ENCODE measurements at regions not wholly inside any gene's neighbourhood (a gene's known extent, or its start where the extent isn't known, plus 50 kb on each side); places are given as distances from the start of the nearest gene placed in this dataset.

DNA sequence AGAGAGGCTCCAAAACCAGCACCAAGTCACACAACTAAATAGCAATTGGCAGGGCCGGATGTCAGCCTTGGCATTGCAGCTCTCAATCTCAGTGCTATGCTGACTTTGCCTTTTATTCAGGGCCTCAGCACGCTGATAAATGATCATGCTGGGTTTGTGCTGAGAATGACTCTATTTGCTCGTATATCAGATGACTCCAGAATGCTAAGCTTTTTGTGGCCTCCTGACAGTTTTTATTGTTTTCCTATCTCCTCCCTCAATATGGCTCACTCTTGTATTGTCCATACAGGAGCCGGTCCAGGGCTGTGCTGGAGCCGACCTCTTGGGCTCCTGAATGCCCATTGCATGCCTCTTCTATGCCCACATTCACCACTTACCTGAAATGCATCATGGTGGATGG lies 211.0 kb downstream of the EFNB2 start:
- no peak for DNase-seq (ENCODE audit: low read depth, low spot score)
- no peak overlapping the region for H3K4me3 ChIP-seq (ENCODE audit: low read depth, low read length)
- in situ Hi-C loops (cut with HindIII; ENCODE audit: low sequenced_read_pairs) = no loop called here
- TF ChIP-seq, protein P1, sequence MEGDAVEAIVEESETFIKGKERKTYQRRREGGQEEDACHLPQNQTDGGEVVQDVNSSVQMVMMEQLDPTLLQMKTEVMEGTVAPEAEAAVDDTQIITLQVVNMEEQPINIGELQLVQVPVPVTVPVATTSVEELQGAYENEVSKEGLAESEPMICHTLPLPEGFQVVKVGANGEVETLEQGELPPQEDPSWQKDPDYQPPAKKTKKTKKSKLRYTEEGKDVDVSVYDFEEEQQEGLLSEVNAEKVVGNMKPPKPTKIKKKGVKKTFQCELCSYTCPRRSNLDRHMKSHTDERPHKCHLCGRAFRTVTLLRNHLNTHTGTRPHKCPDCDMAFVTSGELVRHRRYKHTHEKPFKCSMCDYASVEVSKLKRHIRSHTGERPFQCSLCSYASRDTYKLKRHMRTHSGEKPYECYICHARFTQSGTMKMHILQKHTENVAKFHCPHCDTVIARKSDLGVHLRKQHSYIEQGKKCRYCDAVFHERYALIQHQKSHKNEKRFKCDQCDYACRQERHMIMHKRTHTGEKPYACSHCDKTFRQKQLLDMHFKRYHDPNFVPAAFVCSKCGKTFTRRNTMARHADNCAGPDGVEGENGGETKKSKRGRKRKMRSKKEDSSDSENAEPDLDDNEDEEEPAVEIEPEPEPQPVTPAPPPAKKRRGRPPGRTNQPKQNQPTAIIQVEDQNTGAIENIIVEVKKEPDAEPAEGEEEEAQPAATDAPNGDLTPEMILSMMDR (IDR thresholded peaks at IDR 0.05; ENCODE audit: low read depth, low read length) = no peak

DNA sequence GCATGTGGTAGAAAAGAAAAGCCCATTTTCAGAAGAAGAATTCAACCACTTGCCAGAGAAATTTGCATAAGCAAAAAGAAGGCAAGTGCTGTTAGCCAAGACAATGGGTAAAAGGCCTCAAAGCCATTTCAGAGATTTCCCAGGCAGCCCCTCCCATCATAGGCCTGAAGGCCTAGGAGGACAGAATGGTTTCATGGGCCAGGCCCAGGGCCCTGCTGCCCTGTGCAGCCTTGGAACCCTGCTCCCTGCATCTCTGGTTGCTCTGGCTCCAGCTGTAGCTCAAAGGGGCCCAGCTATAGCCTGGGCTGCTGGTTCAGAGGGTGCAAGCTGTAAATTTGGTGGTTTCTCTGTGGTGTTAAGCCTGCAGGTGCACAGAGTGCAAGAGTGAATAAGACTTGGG lies 212.8 kb downstream of the EFNB2 start:
- H3K4me3 ChIP-seq (ENCODE audit: low read depth, low read length) = no peak overlapping the region
- in situ Hi-C loops (cut with HindIII; ENCODE audit: low sequenced_read_pairs) = no loop called here
- no peak for DNase-seq (ENCODE audit: low read depth, low spot score)
- TF ChIP-seq, protein P1 (IDR thresholded peaks at IDR 0.05; ENCODE audit: low read depth, low read length) = no peak

GRCh38 chr13:106318941-106319411 lies 216.5 kb downstream of the EFNB2 start:
- TF ChIP-seq, protein P1 (IDR thresholded peaks at IDR 0.05; ENCODE audit: low read depth, low read length) = no peak
- DNase-seq (ENCODE audit: low read depth, low spot score) = peak; percentile 93
- no peak overlapping the region for H3K4me3 ChIP-seq (ENCODE audit: low read depth, low read length)
- in situ Hi-C loops (cut with HindIII; ENCODE audit: low sequenced_read_pairs) = no loop called here

- in situ Hi-C loops (cut with HindIII; ENCODE audit: low sequenced_read_pairs) = no loop called here
- no peak overlapping the region for H3K4me3 ChIP-seq (ENCODE audit: low read depth, low read length)
- TF ChIP-seq, protein P1 (IDR thresholded peaks at IDR 0.05; ENCODE audit: low read depth, low read length) = no peak
- no peak for DNase-seq (ENCODE audit: low read depth, low spot score)
Measured at GRCh38 chr13:106314417-106314816, 221.0 kb downstream of the EFNB2 start.

- TF ChIP-seq, protein P1 (IDR thresholded peaks at IDR 0.05; ENCODE audit: low read depth, low read length) = no peak
- no peak for DNase-seq (ENCODE audit: low read depth, low spot score)
- no peak overlapping the region for H3K4me3 ChIP-seq (ENCODE audit: low read depth, low read length)
- in situ Hi-C loops (cut with HindIII; ENCODE audit: low sequenced_read_pairs) = no loop called here
Measured at GRCh38 chr13:106311004-106311403, 224.5 kb downstream of the EFNB2 start.

DNA sequence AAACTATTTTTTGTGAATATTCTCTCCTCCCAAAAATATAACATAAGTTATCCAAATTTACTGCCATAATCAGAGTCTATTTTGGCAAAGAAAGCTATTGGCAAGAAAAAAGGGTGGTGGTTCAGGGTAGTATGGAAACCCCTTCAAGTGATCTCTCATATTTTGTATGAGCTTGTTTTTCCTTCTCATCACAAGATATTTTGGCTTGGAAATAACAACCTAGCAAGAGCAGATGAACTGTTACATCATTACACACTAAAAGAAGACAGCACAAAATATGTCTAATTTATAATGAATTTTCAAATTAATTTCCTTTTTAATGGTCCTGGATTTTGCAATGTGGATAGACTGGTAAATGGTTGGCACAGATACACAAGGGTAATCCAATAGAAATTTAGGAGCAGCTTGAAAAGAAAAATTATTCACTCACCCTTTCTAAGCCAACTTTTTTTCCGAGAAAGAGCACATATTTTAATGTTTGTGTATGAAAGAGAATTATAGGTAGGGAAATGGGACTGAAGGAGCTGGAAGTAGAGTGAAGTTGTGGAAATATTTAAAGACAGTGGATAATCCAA lies 225.1 kb downstream of the EFNB2 start:
- no peak for DNase-seq (ENCODE audit: low read depth, low spot score)
- TF ChIP-seq, protein P1 (IDR thresholded peaks at IDR 0.05; ENCODE audit: low read depth, low read length) = no peak
- in situ Hi-C loops (cut with HindIII; ENCODE audit: low sequenced_read_pairs) = no loop called here
- H3K4me3 ChIP-seq (ENCODE audit: low read depth, low read length) = no peak overlapping the region

Measured in astrocyte of the spinal cord (primary cell).